A549 (cell line): ENCODE measurements at regions not wholly inside any gene's neighbourhood (a gene's known extent, or its start where the extent isn't known, plus 50 kb on each side); places are given as distances from the start of the nearest gene placed in this dataset.
A peak's percentile ranks its signal among the peaks of the same experiment; 100 is the strongest.
"Not testable (repeated sequence)": the region's sequence is repeated elsewhere in the genome, so short reads cannot be mapped to it uniquely, and the experiment has no call there.

Source experiments
- ATAC-seq, 2 experiments: fragments of 200-7000 bp in 1 of 2; fragments of >200 bp in 1 of 2; cut with Nextera tagmentation in 1 of 2; cut with Tn5 transposase in 1 of 2; 3 replicates each; pipeline versions ENCODE4 v1.8.0 to v1.9.1; 2018 to 2020; ENCODE audit warnings: mild to moderate bottlenecking in 1 of 2, moderate library complexity in 1 of 2
- CTCF ChIA-PET: fragments of 300-600 bp; sonication (Branson Sonifier 250); formaldehyde crosslinking; extraction: SDS; loops from one replicate; lab custom pipeline; 2021; ENCODE audit warnings: antibody characterized with exemption, inconsistent platforms; lab: Yijun Ruan, JAX
- POLR2A ChIA-PET: fragments of 350-600 bp; formaldehyde crosslinking; extraction: SDS; loops from one replicate; lab custom pipeline; 2021; ENCODE audit warnings: antibody characterized with exemption, inconsistent platforms; lab: Yijun Ruan, JAX
- DNase-seq, 2 experiments: peaks; one replicate each; pipeline versions ENCODE4 v3.0.0 to v3.0.0-alpha.2; 2011 to 2016; ENCODE audit warnings: low read depth in 1 of 2, low spot score in 1 of 2
- FAIRE-seq: peaks from 2 replicates; lab custom pipeline; 2011; peaks lifted over from hg19 to GRCh38; lab: Jason Lieb, UNC
- H3K27ac ChIP-seq, 2 experiments: fragments of >200 bp; sonication (Bioruptor Twin); formaldehyde crosslinking; 3 replicates each; pipeline ENCODE4 v1.5.1; 2016 to 2017
- H3K4me1 ChIP-seq: fragments of >200 bp; sonication (Bioruptor Twin); formaldehyde crosslinking; 3 replicates; pipeline ENCODE4 v1.6.1; 2016
- H3K4me2 ChIP-seq: fragments of >200 bp; sonication (Bioruptor Twin); formaldehyde crosslinking; 3 replicates; pipeline ENCODE4 v1.6.1; 2016
- H3K4me3 ChIP-seq: fragments of >200 bp; sonication (Bioruptor Twin); formaldehyde crosslinking; 3 replicates; pipeline ENCODE4 v1.5.1; 2016
- H3K9me3 ChIP-seq: fragments of >200 bp; sonication (Bioruptor Twin); formaldehyde crosslinking; 3 replicates; pipeline ENCODE4 v1.6.1; 2016
- KDM1A ChIP-seq: fragments of 200-600 bp; sonication (generic); IDR thresholded peaks from 2 replicates; pipeline ENCODE4 v1.6.1; 2016; ENCODE audit warnings: low read depth, mild to moderate bottlenecking
- POLR2AphosphoS2 ChIP-seq: conservative IDR thresholded peaks from 2 replicates; pipeline ENCODE4 v1.6.1; 2012; ENCODE audit warnings: low read length, improper control_type of control experiment, inconsistent platforms
- WGBS: methylation state at CpG from one replicate; pipeline ENCODE4 v1.1.6; 2017; ENCODE audit errors: missing lambda C conversion rate; 5-methylcytosine and 5-hydroxymethylcytosine counted together
- TF ChIP-seq, protein P1 (sequence below): fragments of 200-600 bp; sonication (generic); IDR thresholded peaks from 2 replicates; pipeline ENCODE4 v1.6.1; 2016; ENCODE audit warnings: antibody characterized with exemption, mild to moderate bottlenecking, moderate library complexity

DNA sequence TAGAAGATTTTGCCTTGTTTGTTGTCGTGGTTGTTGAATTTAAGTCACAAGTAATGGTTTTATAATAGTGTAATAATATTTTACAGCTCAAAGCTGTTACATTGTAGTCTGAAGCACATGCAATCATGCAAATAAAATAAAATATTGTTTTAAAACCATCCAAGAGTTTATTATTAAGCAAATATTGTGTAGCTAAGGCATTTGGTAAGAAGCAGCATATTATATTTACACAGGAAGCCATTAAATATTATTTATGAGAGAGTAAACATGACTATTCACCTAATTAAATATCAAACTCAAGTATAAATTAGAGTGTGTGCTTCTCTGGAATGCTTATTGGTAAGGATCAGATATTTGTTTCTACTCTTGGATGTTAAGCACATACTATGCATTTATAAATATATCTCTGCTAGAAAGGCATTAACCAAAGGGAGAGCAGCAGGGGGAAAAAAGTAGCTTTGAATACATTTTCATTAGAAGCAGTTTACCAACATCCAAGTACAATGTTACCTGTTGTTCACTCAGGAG is 431.5 kb upstream of the FAM174A start:
- H3K4me2 ChIP-seq, H3K4me3 ChIP-seq, DNase-seq, H3K4me1 ChIP-seq, CTCF ChIA-PET, H3K27ac ChIP-seq, H3K9me3 ChIP-seq, POLR2A ChIA-PET, ATAC-seq: not testable (repeated sequence)
- peak; percentile 23 for FAIRE-seq
- WGBS: 6% methylated on average over 1 of the region's 1 CpG

DNA sequence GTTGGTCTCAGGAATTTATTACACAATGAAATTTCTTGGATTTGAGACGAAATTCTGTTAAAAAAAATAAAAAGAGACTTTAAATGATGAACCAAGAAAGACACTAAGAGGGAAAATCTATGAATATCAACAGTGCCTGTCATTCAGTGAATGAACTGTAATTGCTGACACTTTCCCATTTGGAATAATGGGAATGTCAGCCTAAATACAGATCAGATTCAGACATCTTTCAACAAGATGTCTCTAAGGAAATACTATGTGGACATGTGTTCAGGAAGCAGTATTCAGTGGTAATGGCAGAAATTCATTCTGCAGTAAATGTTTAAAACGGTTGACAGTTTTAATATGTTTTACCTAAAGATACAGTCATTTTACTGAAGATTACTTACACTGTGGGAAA is 433.7 kb upstream of the FAM174A start:
- H3K4me1 ChIP-seq, POLR2A ChIA-PET, DNase-seq, CTCF ChIA-PET, H3K4me3 ChIP-seq, H3K9me3 ChIP-seq, ATAC-seq, H3K4me2 ChIP-seq, H3K27ac ChIP-seq: not testable (repeated sequence)
- WGBS: 2% methylated on average over 2 of the region's 2 CpGs
- peak; percentile 59 for FAIRE-seq

DNA sequence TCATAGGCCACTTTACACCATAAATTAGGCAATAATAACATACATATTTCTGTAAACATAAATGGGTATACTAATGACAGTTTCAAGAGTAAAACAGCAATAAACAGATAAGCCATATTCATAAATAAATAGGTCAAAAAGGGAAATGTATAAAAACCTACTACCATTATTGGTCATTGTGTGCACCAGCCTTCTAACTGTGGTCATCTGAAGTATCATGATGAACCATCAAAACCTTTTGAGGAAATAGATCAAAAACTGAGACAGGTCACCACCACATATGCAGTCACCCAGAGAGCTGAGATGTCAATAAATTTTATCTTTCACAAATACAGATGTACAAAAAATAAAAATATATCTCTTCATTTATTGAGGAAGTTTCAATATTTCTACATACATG is 438.8 kb upstream of the FAM174A start:
- H3K4me3 ChIP-seq, FAIRE-seq, ATAC-seq, CTCF ChIA-PET, H3K27ac ChIP-seq, H3K4me2 ChIP-seq, DNase-seq, H3K9me3 ChIP-seq, H3K4me1 ChIP-seq, POLR2A ChIA-PET: not testable (repeated sequence)

DNA sequence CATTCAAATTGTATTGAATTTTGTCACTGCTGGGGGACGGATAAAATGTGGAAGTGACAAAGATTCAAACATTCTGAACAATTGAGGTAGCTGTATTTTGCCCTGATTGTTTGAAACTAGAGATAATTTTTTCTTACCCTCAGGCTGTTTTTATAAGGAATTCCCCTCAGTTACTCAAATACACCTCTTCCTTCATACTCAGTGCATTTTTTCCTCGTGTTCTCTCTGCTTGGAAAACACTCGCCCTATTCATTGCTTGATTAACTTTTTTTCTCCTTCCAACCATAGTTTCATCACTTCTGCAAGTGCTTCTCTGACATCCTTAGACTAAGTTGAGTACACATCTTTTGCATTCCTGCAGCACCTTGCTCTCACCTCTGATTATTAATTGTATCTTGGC is 454.5 kb upstream of the FAM174A start:
- H3K4me2 ChIP-seq, ATAC-seq, H3K4me1 ChIP-seq, FAIRE-seq, DNase-seq, CTCF ChIA-PET, POLR2A ChIA-PET, H3K27ac ChIP-seq, H3K9me3 ChIP-seq, H3K4me3 ChIP-seq: not testable (repeated sequence)
- WGBS: 11% methylated on average over 3 of the region's 3 CpGs

DNA sequence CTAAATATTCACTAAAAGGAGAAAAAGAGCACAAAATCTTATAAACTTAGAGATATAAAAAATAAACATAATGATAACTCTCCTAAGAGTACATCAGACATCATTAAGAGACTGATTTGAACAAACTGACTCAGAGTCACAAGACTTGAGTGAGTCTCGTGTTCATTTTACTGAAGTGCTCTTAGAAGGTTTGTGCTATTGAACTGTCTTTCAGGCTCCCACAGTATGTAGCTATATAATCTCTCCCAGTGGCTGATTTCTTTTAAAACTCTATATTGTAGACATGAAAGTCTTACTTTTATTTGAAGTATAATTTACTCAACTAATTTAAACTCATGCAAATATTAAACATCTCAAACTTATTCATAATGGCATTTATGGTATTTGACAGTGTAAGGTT is 456.0 kb upstream of the FAM174A start:
- not testable (repeated sequence) for H3K9me3 ChIP-seq, FAIRE-seq

DNA sequence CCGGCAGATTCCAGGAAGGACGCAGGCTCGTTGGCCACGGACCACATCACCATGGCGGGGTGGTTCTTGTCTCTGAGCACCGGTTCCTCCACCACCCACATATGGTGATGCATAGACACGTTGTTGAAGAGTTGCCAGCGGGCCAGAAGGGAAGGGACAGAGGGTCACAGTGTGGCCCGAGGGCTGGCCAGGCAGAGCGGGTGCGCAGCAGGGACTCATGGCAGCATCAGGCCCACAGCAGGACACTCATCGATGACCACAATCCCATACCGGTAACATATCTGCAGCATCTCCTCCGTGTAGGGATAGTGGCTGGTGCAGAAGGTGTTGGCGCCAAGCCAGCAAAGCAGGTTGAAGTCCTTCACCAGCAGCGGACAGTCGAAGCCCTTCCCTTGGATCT is 469.2 kb upstream of the FAM174A start:
- H3K4me3 ChIP-seq, CTCF ChIA-PET, H3K9me3 ChIP-seq, POLR2A ChIA-PET, H3K4me2 ChIP-seq, ATAC-seq, H3K27ac ChIP-seq, FAIRE-seq, H3K4me1 ChIP-seq, DNase-seq: not testable (repeated sequence)
- 79% methylated on average over 5 of the region's 17 CpGs for WGBS

More for the DNA sequence above, 456.0 kb upstream of the FAM174A start:
- H3K27ac ChIP-seq, CTCF ChIA-PET, ATAC-seq, H3K4me1 ChIP-seq, H3K4me3 ChIP-seq, POLR2A ChIA-PET, H3K4me2 ChIP-seq, DNase-seq: not testable (repeated sequence)
- WGBS: 31% methylated on average over 1 of the region's 1 CpG

DNA sequence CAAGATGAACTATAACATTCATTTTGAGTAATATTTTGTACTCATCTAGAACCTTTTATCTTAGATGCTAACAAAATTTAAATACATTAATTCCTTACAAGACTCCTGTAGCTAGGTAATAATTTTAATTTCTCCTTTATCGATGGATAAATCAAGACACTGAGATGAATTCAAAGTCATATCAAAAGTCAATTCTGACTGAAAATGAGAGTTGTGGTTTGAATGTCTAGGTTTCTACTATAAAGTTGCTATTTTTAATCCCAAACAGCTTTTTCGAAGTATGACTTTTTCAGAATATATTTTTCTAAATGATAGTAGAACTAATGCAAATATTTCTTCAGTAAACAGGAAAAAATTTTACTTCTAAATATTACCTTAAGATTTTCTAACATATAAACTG is 491.7 kb upstream of the FAM174A start:
- POLR2A ChIA-PET: no interaction called here

More for the DNA sequence above, 491.7 kb upstream of the FAM174A start:
- Histone ChIP-seq H3K4me2 (no peak overlapping the region), H3K4me3 (no peak overlapping the region), H3K27ac (no peak overlapping the region), H3K9me3 (no peaks in the 10 kb centered on the region), H3K4me1 (no peaks in the 10 kb centered on the region)
- no peak for ATAC-seq
- WGBS: 15% methylated on average over 2 of the region's 2 CpGs
- FAIRE-seq: no peak
- DNase-seq: no peak
- no peak for TF ChIP-seq KDM1A
- TF ChIP-seq, protein P1, sequence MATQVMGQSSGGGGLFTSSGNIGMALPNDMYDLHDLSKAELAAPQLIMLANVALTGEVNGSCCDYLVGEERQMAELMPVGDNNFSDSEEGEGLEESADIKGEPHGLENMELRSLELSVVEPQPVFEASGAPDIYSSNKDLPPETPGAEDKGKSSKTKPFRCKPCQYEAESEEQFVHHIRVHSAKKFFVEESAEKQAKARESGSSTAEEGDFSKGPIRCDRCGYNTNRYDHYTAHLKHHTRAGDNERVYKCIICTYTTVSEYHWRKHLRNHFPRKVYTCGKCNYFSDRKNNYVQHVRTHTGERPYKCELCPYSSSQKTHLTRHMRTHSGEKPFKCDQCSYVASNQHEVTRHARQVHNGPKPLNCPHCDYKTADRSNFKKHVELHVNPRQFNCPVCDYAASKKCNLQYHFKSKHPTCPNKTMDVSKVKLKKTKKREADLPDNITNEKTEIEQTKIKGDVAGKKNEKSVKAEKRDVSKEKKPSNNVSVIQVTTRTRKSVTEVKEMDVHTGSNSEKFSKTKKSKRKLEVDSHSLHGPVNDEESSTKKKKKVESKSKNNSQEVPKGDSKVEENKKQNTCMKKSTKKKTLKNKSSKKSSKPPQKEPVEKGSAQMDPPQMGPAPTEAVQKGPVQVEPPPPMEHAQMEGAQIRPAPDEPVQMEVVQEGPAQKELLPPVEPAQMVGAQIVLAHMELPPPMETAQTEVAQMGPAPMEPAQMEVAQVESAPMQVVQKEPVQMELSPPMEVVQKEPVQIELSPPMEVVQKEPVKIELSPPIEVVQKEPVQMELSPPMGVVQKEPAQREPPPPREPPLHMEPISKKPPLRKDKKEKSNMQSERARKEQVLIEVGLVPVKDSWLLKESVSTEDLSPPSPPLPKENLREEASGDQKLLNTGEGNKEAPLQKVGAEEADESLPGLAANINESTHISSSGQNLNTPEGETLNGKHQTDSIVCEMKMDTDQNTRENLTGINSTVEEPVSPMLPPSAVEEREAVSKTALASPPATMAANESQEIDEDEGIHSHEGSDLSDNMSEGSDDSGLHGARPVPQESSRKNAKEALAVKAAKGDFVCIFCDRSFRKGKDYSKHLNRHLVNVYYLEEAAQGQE: no peak
- TF ChIP-seq POLR2AphosphoS2: no peak
- CTCF ChIA-PET: no interaction called here
